AG04449 (cell line): ENCODE measurements at regions not wholly inside any gene's neighbourhood (a gene's known extent, or its start where the extent isn't known, plus 50 kb on each side); places are given as distances from the start of the nearest gene placed in this dataset.

Experiments used
- CTCF ChIA-PET: fragments of 350-600 bp; formaldehyde crosslinking; extraction: SDS; loops from one replicate; lab custom pipeline; 2021; ENCODE audit warnings: antibody characterized with exemption; lab: Yijun Ruan, JAX
- POLR2A ChIA-PET: fragments of 400-600, 350-600 bp; formaldehyde crosslinking; extraction: SDS; loops from one replicate; lab custom pipeline; 2020; ENCODE audit warnings: antibody characterized with exemption, inconsistent platforms; lab: Yijun Ruan, JAX
- DNase-seq: peaks from one replicate; pipeline ENCODE4 v3.0.0-alpha.2; 2010; ENCODE audit warnings: low read depth, low spot score
- H3K4me3 ChIP-seq: 2 replicates; pipeline ENCODE4 v1.5.1; 2011; ENCODE audit warnings: low read depth, mild to moderate bottlenecking, control low read depth, low read length
- TF ChIP-seq, protein P1 (sequence below): IDR thresholded peaks from one replicate; pipeline ENCODE4 v1.5.1; 2011; ENCODE audit warnings: mild to moderate bottlenecking, moderate library complexity, low read length, control low read depth, inconsistent platforms; ENCODE audit not compliant: insufficient read depth; ENCODE audit errors: missing control alignments

DNA sequence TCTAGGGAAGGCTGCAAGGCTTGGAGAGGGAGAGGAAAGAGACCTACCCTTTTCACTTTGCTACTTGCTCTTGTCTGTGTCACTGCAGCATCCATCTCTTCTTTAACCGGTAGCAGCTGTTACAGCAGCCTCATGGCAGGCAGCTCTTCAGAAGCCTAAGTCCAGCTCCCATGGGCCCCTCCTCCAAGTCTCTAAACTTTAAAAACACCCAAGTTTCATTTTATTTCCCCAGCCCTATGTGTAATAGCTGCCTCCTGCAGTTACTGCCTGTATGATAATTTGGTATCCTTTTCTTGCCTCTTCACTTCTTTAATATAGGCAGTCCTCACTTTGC is 313.1 kb upstream of the PIK3R1 start:
- TF ChIP-seq, protein P1, sequence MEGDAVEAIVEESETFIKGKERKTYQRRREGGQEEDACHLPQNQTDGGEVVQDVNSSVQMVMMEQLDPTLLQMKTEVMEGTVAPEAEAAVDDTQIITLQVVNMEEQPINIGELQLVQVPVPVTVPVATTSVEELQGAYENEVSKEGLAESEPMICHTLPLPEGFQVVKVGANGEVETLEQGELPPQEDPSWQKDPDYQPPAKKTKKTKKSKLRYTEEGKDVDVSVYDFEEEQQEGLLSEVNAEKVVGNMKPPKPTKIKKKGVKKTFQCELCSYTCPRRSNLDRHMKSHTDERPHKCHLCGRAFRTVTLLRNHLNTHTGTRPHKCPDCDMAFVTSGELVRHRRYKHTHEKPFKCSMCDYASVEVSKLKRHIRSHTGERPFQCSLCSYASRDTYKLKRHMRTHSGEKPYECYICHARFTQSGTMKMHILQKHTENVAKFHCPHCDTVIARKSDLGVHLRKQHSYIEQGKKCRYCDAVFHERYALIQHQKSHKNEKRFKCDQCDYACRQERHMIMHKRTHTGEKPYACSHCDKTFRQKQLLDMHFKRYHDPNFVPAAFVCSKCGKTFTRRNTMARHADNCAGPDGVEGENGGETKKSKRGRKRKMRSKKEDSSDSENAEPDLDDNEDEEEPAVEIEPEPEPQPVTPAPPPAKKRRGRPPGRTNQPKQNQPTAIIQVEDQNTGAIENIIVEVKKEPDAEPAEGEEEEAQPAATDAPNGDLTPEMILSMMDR: no peak
- ChIA-PET POLR2A (no interaction called here), CTCF (no interaction called here)
- DNase-seq: no peak
- no peak overlapping the region for H3K4me3 ChIP-seq

DNA sequence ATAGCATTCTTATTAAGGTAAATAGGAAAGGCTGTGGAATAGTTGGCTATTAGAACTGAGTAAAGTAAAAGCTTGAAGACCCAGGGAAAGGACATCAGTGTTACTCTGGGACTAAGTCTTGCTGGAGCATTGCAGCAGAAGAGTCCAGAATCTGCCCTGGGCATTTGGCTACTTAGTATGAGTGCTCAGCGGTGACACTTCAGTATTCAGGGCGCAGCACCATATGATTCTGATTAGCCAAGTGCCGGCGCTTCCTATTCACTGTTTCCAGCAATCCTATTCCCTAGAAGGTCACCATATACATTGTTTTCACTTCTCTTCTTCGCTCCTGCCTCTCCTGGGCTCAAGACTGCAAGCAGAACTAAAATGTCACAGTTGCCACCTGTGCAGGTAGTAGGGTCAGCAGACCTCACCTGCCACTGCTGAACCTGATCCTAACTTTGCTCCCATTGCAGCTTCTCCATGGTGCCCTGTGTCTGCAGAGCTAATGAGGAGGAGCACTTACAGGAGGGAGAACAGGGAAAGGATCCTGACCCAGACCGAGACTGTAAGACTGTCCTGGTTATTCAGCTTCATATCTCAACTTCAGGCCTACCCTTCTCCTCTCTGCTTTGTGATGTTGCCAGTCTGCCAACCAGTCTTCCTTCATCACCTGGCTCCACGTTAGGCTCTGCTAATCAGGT is 313.6 kb upstream of the PIK3R1 start:
- no peak for DNase-seq
- ChIA-PET POLR2A (no interaction called here), CTCF (no interaction called here)
- TF ChIP-seq, protein P1: no peak
- H3K4me3 ChIP-seq: no peak overlapping the region

DNA sequence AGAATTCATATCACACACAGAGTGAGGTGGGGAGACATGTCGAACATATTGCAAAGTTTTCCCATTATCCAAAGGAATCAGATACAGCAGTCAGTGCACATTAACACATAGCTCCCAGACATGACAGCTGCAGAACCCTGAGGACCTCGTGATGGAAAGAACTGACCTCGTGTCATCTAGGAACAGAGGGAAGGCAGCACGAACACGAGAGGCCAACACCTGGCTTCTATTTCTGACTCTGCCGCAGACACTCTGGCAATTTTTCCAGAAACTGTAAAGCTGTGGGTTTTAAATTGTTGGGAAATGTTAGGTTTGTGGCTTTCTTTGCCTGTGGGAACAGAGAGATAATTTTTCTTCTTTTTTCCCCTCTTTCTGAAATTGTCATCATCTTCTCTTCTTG is 315.0 kb upstream of the PIK3R1 start:
- no peak for DNase-seq
- no peak overlapping the region for H3K4me3 ChIP-seq
- ChIA-PET CTCF (no interaction called here), POLR2A (no interaction called here)
- TF ChIP-seq, protein P1: no peak

DNA sequence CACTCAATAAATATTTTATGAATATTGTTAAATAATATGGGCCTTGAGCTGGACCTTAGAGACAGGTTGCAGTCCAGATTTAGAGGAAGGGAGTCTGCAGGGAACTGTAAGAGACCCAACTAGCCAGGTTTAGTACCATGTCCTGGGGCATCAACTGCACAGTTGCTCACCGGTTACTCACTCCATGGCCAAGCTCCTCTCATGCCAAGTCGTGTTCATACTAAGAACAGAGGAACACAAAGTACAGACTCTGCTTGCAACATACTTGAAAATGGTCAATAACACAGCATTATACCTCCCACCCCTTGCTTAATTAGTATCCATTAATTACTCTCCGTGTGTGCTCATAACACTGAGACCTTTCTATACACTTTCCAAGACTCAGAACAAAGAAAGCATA is 317.6 kb upstream of the PIK3R1 start:
- ChIA-PET CTCF (no interaction called here), POLR2A (no interaction called here)
- H3K4me3 ChIP-seq: no peak overlapping the region
- TF ChIP-seq, protein P1: no peak
- no peak for DNase-seq

GRCh38 chr5:67897431-67897830 is 318.1 kb upstream of the PIK3R1 start:
- POLR2A ChIA-PET: no interaction called here
- no peak overlapping the region for H3K4me3 ChIP-seq
- CTCF ChIA-PET: no interaction called here
- TF ChIP-seq, protein P1: no peak
- no peak for DNase-seq

GRCh38 chr5:67896930-67897313 is 318.6 kb upstream of the PIK3R1 start:
- ChIA-PET CTCF (no interaction called here), POLR2A (no interaction called here)
- no peak for DNase-seq
- TF ChIP-seq, protein P1: no peak
- H3K4me3 ChIP-seq: no peak overlapping the region
